HG02571 (cell line): ENCODE measurements at regions not wholly inside any gene's neighbourhood (a gene's known extent, or its start where the extent isn't known, plus 50 kb on each side); places are given as distances from the start of the nearest gene placed in this dataset.

Experiments used
- ATAC-seq: cut with Tn5 transposase; IDR thresholded peaks from one replicate; pipeline ENCODE4 v1.9.1; 2021; ENCODE audit warnings: mild to moderate bottlenecking, moderate library complexity; ENCODE audit not compliant: unreplicated experiment

GRCh38 chr14:71273366-71273765, 366.1 kb downstream of the PCNX1 start:
- no peak for ATAC-seq

- ATAC-seq = no peak
Observed at GRCh38 chr14:71284048-71284447, 376.8 kb downstream of the PCNX1 start.

- ATAC-seq = no peak
Observed at GRCh38 chr14:71286126-71286525, 378.9 kb downstream of the PCNX1 start.

GRCh38 chr14:71287567-71287966, 380.3 kb downstream of the PCNX1 start:
- ATAC-seq = no peak

- ATAC-seq = peak; percentile 70
Observed at GRCh38 chr14:71289536-71289935, 382.3 kb downstream of the PCNX1 start.

- ATAC-seq = no peak
Observed at GRCh38 chr14:71290301-71290700, 383.0 kb downstream of the PCNX1 start.

GRCh38 chr14:71290960-71291466, 383.8 kb downstream of the PCNX1 start:
- peak; percentile 52 for ATAC-seq

- ATAC-seq = no peak
Observed at GRCh38 chr14:71296184-71296583, 388.9 kb downstream of the PCNX1 start.

- ATAC-seq = no peak
Observed at GRCh38 chr14:71300566-71301330, 393.5 kb downstream of the PCNX1 start.

- no peak for ATAC-seq
Observed at GRCh38 chr14:71301611-71302010, 394.4 kb downstream of the PCNX1 start.

- ATAC-seq = no peak
Observed at GRCh38 chr14:71304690-71305089, 397.4 kb downstream of the PCNX1 start.

- ATAC-seq = no peak
Observed at GRCh38 chr14:71308671-71309070, 401.4 kb downstream of the PCNX1 start.

- ATAC-seq = no peak
Observed at GRCh38 chr14:71309756-71310155, 402.5 kb downstream of the PCNX1 start.

- ATAC-seq = no peak
Observed at GRCh38 chr14:71311061-71311460, 403.8 kb downstream of the PCNX1 start.

GRCh38 chr14:71314717-71315116, 407.5 kb downstream of the PCNX1 start:
- ATAC-seq = no peak

- ATAC-seq = no peak
Observed at GRCh38 chr14:71317385-71318096, 410.3 kb downstream of the PCNX1 start.

GRCh38 chr14:71318097-71318459, 410.8 kb downstream of the PCNX1 start:
- ATAC-seq = no peak

- ATAC-seq = no peak
Observed at GRCh38 chr14:71319666-71320065, 412.4 kb downstream of the PCNX1 start.

- peak; percentile 80 for ATAC-seq
Observed at GRCh38 chr14:71320107-71320733, 413.0 kb downstream of the PCNX1 start, which contains the start of gene SIPA1L1. TSS of gene SIPA1L1 (plus strand) at chr14:71320476.

- ATAC-seq = peak; percentile 34
Observed at GRCh38 chr14:71320734-71321573, 413.7 kb downstream of the PCNX1 start.
